ENCODE measurements at regions not wholly inside any gene's neighbourhood (a gene's known extent, or its start where the extent isn't known, plus 50 kb on each side); places are given as distances from the start of the nearest gene placed in this dataset.

- TF ChIP-seq CTCF (conservative IDR thresholded peaks at IDR 0.05; ENCODE audit: low read depth, low read length) (no peak), POLR2A (IDR thresholded peaks at IDR 0.05; ENCODE audit: low read depth, low read length) (no peak), RAD21 (IDR thresholded peaks at IDR 0.05; ENCODE audit: low read length) (no peak), BHLHE40 (IDR thresholded peaks at IDR 0.05; ENCODE audit: low read depth, low read length) (no peak), FOS (IDR thresholded peaks at IDR 0.05; ENCODE audit: low read depth, low read length) (no peak), CEBPB (IDR thresholded peaks at IDR 0.05; ENCODE audit: low read depth, low read length) (no peak), RCOR1 (IDR thresholded peaks at IDR 0.05; ENCODE audit: insufficient replicate concordance, low read length) (no peak), SMC3 (IDR thresholded peaks at IDR 0.05; ENCODE audit: low read depth, low read length) (no peak), USF2 (IDR thresholded peaks at IDR 0.05; ENCODE audit: low read depth, low read length) (no peak), RFX5 (IDR thresholded peaks at IDR 0.05; ENCODE audit: low read depth, low read length) (no peak), MAFK (IDR thresholded peaks at IDR 0.05; ENCODE audit: low read depth, low read length) (no peak), MXI1 (IDR thresholded peaks at IDR 0.05; ENCODE audit: borderline replicate concordance, low read depth, low read length) (no peak)
Observed at GRCh38 chr3:39716849-39717248, 92.6 kb upstream of the MYRIP start.

Measured in IMR-90 (cell line).